Endodermal cell (in vitro differentiated cells): ENCODE measurements at regions not wholly inside any gene's neighbourhood (a gene's known extent, or its start where the extent isn't known, plus 50 kb on each side); places are given as distances from the start of the nearest gene placed in this dataset.

ENCODE experiments used
- DNase-seq: peaks from one replicate; pipeline ENCODE4 v3.0.0-alpha.2; 2017
- H3K27ac ChIP-seq: 2 replicates; pipeline ENCODE4 v1.5.1; 2013; ENCODE audit warnings: mild to moderate bottlenecking, low read depth, low read length, moderate library complexity
- H3K27me3 ChIP-seq: 2 replicates; pipeline ENCODE4 v1.6.1; 2013; ENCODE audit warnings: mild to moderate bottlenecking, low read length, moderate library complexity; ENCODE audit not compliant: insufficient read depth, control insufficient read depth, poor library complexity, severe bottlenecking
- H3K36me3 ChIP-seq: 2 replicates; pipeline ENCODE4 v1.7.0; 2013; ENCODE audit warnings: mild to moderate bottlenecking, low read length, moderate library complexity; ENCODE audit not compliant: control insufficient read depth, insufficient read depth
- H3K4me1 ChIP-seq: one replicate; pipeline ENCODE4 v1.7.0; 2013; ENCODE audit warnings: low read length; ENCODE audit not compliant: control insufficient read depth, insufficient read depth
- H3K4me3 ChIP-seq: 2 replicates; pipeline ENCODE4 v1.5.1; 2013; ENCODE audit warnings: mild to moderate bottlenecking, low read length, moderate library complexity
- H3K9ac ChIP-seq: 2 replicates; pipeline ENCODE4 v1.6.1; 2013; ENCODE audit warnings: mild to moderate bottlenecking, low read length, moderate library complexity; ENCODE audit not compliant: poor library complexity, severe bottlenecking; ENCODE audit errors: extremely low read depth
- H3K9me3 ChIP-seq: 2 replicates; pipeline ENCODE4 v1.6.1; 2013; ENCODE audit warnings: mild to moderate bottlenecking, low read length, moderate library complexity; ENCODE audit not compliant: control insufficient read depth
- H3K27ac Mint-ChIP-seq: 2 replicates; pipeline ENCODE4 v1.8.0; 2020; ENCODE audit warnings: mixed read lengths
- H3K27me3 Mint-ChIP-seq: 2 replicates; pipeline ENCODE4 v1.8.0; 2021; ENCODE audit warnings: mild to moderate bottlenecking, mixed read lengths; ENCODE audit not compliant: insufficient read depth
- H3K36me3 Mint-ChIP-seq: 2 replicates; pipeline ENCODE4 v1.8.0; 2020; ENCODE audit warnings: low read depth, mixed read lengths
- H3K4me1 Mint-ChIP-seq: 2 replicates; pipeline ENCODE4 v1.8.0; 2020; ENCODE audit warnings: mixed read lengths
- H3K4me3 Mint-ChIP-seq: 2 replicates; pipeline ENCODE4 v1.8.0; 2020; ENCODE audit warnings: mild to moderate bottlenecking, moderate library complexity, mixed read lengths
- H3K9me3 Mint-ChIP-seq: 2 replicates; pipeline ENCODE4 v1.8.0; 2020; ENCODE audit warnings: mild to moderate bottlenecking, mixed read lengths
- CTCF ChIP-seq: fragments of 200-600 bp; sonication (generic); conservative IDR thresholded peaks from 2 replicates; pipeline ENCODE4 v1.5.0; 2021; ENCODE audit warnings: antibody characterized with exemption, mild to moderate bottlenecking
- WGBS, 2 experiments: methylation state at CpG; one replicate each; pipeline versions ENCODE4 v1.1.5 to v1.1.7; 2013; ENCODE audit warnings: missing lambda C conversion rate in 2 of 2, mixed read lengths in 1 of 2; ENCODE audit not compliant: insufficient coverage in 1 of 2, insufficient read length in 1 of 2; 5-methylcytosine and 5-hydroxymethylcytosine counted together

GRCh38 chr13:88115976-88116375, 444.8 kb downstream of the SLITRK5 start:
- no peak for DNase-seq
- Mint-ChIP-seq H3K4me3 (no peak overlapping the region), H3K9me3 (no peaks in the 10 kb centered on the region)

GRCh38 chr13:88118952-88119351, 447.8 kb downstream of the SLITRK5 start:
- Mint-ChIP-seq H3K9me3 (peaks cover 2% of the 10 kb centered on the region), H3K36me3 (no peaks in the 10 kb centered on the region), H3K4me1 (peaks cover 6% of the 10 kb centered on the region), H3K4me3 (no peak overlapping the region), H3K27ac (no peak overlapping the region), H3K27me3 (peaks cover 7% of the 10 kb centered on the region)
- H3K9me3 ChIP-seq = no peaks in the 10 kb centered on the region
- no peak for TF ChIP-seq CTCF
- H3K27me3 ChIP-seq = peaks cover 6% of the 10 kb centered on the region
- WGBS, 2 experiments = 93% methylated on average over 3 of the region's 3 CpGs; no CpG with 5 or more reads in 1 of the 2 experiments
- no peak overlapping the region for H3K9ac ChIP-seq
- H3K36me3 ChIP-seq = no peaks in the 10 kb centered on the region
- DNase-seq = no peak
- no peak overlapping the region for H3K4me3 ChIP-seq
- H3K27ac ChIP-seq = no peak overlapping the region
- H3K4me1 ChIP-seq = peaks cover 4% of the 10 kb centered on the region

More at GRCh38 chr13:88115976-88116375, 444.8 kb downstream of the SLITRK5 start:
- no peak for TF ChIP-seq CTCF
- Histone ChIP-seq H3K9me3 (no peaks in the 10 kb centered on the region), H3K4me1 (peaks cover 4% of the 10 kb centered on the region), H3K27ac (no peak overlapping the region), H3K27me3 (peaks cover 10% of the 10 kb centered on the region), H3K36me3 (no peaks in the 10 kb centered on the region), H3K4me3 (no peak overlapping the region), H3K9ac (no peak overlapping the region)
- Mint-ChIP-seq H3K27me3 (peaks cover 17% of the 10 kb centered on the region), H3K27ac (no peak overlapping the region), H3K36me3 (no peaks in the 10 kb centered on the region), H3K4me1 (peaks cover 13% of the 10 kb centered on the region)
- WGBS, 2 experiments = 83 to 85% methylated on average over 1 to 2 of the region's 2 CpGs

- Histone ChIP-seq H3K9ac (no peak overlapping the region), H3K4me3 (no peak overlapping the region), H3K27ac (no peak overlapping the region), H3K4me1 (no peaks in the 10 kb centered on the region), H3K36me3 (no peaks in the 10 kb centered on the region), H3K9me3 (no peaks in the 10 kb centered on the region), H3K27me3 (no peaks in the 10 kb centered on the region)
- H3K27me3 Mint-ChIP-seq = no peaks in the 10 kb centered on the region
- no peaks in the 10 kb centered on the region for H3K36me3 Mint-ChIP-seq
- TF ChIP-seq CTCF = no peak
- H3K9me3 Mint-ChIP-seq = peaks cover 2% of the 10 kb centered on the region
- no peak overlapping the region for H3K27ac Mint-ChIP-seq
- DNase-seq = no peak
- H3K4me1 Mint-ChIP-seq = peaks cover 3% of the 10 kb centered on the region
- H3K4me3 Mint-ChIP-seq = no peak overlapping the region
These were observed 453.0 kb downstream of the SLITRK5 start for GRCh38 chr13:88124142-88124541.
